ENCODE measurements at regions not wholly inside any gene's neighbourhood (a gene's known extent, or its start where the extent isn't known, plus 50 kb on each side); places are given as distances from the start of the nearest gene placed in this dataset.

DNA sequence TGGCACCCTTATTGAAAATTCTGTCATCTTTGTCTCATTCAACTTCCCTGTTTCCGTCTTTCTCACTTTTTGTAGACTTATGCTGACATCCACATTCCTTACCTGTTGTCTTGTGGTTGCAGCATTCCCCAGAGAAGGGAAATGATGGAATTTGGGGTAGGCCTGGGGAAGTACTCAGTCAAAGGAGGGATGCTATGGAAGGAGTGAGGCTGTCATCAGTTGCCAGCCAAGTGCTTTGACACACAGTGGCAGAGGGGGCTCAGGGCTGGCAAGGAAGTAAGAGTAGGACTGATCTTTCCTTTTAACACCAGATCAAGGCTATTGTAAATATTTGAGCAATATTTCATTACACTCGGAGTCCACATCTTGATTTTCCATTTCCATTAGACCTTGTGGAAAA is 64.4 kb downstream of the RPLP1 start:
- no peak for DNase-seq (ENCODE audit: low spot score in 2 of 2)
- no peaks in the 10 kb centered on the region for H3K36me3 ChIP-seq
- TF ChIP-seq POLR2AphosphoS5 (IDR thresholded peaks at IDR 0.05) = no peak
- TF ChIP-seq, protein P1, sequence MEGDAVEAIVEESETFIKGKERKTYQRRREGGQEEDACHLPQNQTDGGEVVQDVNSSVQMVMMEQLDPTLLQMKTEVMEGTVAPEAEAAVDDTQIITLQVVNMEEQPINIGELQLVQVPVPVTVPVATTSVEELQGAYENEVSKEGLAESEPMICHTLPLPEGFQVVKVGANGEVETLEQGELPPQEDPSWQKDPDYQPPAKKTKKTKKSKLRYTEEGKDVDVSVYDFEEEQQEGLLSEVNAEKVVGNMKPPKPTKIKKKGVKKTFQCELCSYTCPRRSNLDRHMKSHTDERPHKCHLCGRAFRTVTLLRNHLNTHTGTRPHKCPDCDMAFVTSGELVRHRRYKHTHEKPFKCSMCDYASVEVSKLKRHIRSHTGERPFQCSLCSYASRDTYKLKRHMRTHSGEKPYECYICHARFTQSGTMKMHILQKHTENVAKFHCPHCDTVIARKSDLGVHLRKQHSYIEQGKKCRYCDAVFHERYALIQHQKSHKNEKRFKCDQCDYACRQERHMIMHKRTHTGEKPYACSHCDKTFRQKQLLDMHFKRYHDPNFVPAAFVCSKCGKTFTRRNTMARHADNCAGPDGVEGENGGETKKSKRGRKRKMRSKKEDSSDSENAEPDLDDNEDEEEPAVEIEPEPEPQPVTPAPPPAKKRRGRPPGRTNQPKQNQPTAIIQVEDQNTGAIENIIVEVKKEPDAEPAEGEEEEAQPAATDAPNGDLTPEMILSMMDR (IDR thresholded peaks at IDR 0.05) = no peak
- no peak for TF ChIP-seq POLR2A (IDR thresholded peaks at IDR 0.05)
- H3K4me1 ChIP-seq = no peaks in the 10 kb centered on the region
- H3K4me3 ChIP-seq = no peak overlapping the region
- H3K27ac ChIP-seq = no peak overlapping the region
- intact Hi-C loops (cut with DNase I; ENCODE audit: low total_unique reads) = no loop called here
- H3K27me3 ChIP-seq = no peaks in the 10 kb centered on the region
- no peaks in the 10 kb centered on the region for H3K9me3 ChIP-seq

DNA sequence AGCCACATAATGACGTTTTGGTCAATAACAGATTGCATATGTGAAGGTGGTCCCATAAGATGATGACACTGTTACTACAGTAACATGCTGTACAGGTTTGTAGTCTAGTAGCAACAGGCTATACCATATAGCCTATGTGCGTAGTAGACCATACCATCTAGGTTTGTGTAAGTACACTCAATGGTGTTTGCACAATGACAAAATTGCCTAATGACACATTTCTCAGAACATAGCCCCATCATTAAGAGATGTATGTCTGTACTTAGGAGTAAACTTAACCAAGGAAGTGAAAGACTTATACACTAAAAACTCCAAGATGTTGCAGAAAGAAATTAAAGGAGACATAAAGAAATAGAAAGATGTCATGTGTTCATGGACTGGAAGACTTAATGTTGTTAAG is 66.2 kb downstream of the RPLP1 start:
- H3K27ac ChIP-seq = no peak overlapping the region
- no peak for DNase-seq (ENCODE audit: low spot score in 2 of 2)
- no peaks in the 10 kb centered on the region for H3K27me3 ChIP-seq
- no peak overlapping the region for H3K4me3 ChIP-seq
- intact Hi-C loops (cut with DNase I; ENCODE audit: low total_unique reads) = no loop called here
- H3K9me3 ChIP-seq = no peaks in the 10 kb centered on the region
- no peaks in the 10 kb centered on the region for H3K36me3 ChIP-seq
- H3K4me1 ChIP-seq = no peaks in the 10 kb centered on the region
- no peak for TF ChIP-seq POLR2AphosphoS5 (IDR thresholded peaks at IDR 0.05)
- TF ChIP-seq POLR2A (IDR thresholded peaks at IDR 0.05) = no peak
- TF ChIP-seq, protein P1 (IDR thresholded peaks at IDR 0.05) = no peak

DNA sequence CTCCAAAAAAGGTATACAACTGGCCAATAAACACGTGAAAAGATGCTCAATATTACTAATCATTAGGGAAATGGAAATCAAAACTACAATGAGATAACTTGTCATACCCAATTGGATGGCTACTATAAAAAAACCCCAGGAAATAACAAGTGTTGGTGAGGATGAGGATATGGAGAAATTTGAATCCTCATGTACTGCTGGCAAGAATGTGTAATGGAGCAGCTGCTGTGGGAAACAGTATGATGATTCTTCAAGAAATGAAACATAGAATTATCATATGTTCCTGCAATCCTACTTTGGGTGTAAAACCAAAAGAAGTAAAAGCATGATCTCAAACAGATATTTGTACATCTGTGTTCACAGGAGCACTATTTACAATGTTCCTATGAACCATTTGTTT is 67.4 kb downstream of the RPLP1 start:
- DNase-seq (ENCODE audit: low spot score in 2 of 2) = no peak
- no peaks in the 10 kb centered on the region for H3K9me3 ChIP-seq
- intact Hi-C loops (cut with DNase I; ENCODE audit: low total_unique reads) = no loop called here
- no peaks in the 10 kb centered on the region for H3K4me1 ChIP-seq
- H3K27ac ChIP-seq = no peak overlapping the region
- H3K4me3 ChIP-seq = no peak overlapping the region
- no peaks in the 10 kb centered on the region for H3K27me3 ChIP-seq
- no peaks in the 10 kb centered on the region for H3K36me3 ChIP-seq
- TF ChIP-seq POLR2AphosphoS5 (IDR thresholded peaks at IDR 0.05) = no peak
- TF ChIP-seq, protein P1 (IDR thresholded peaks at IDR 0.05) = no peak
- no peak for TF ChIP-seq POLR2A (IDR thresholded peaks at IDR 0.05)

DNA sequence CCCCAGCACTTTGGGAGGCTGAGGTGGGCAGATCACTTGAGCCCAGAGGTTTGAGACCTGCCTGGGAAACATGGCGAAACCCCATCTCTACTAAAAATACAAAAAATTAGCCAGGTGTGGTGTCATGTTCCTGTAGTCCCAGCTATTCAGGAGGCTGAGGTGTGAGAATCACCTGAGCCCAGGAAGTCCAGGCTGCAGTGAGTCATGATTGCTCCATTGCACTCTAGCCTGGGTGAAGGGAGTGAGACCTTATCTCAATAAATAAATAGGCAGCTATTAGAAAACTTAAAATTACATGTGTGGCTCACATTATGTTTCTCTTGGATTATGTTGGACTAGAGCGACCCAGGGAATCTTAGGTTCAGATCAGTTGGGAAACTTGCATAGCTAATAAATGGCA is 69.7 kb downstream of the RPLP1 start:
- intact Hi-C loops (cut with DNase I; ENCODE audit: low total_unique reads) = no loop called here

DNA sequence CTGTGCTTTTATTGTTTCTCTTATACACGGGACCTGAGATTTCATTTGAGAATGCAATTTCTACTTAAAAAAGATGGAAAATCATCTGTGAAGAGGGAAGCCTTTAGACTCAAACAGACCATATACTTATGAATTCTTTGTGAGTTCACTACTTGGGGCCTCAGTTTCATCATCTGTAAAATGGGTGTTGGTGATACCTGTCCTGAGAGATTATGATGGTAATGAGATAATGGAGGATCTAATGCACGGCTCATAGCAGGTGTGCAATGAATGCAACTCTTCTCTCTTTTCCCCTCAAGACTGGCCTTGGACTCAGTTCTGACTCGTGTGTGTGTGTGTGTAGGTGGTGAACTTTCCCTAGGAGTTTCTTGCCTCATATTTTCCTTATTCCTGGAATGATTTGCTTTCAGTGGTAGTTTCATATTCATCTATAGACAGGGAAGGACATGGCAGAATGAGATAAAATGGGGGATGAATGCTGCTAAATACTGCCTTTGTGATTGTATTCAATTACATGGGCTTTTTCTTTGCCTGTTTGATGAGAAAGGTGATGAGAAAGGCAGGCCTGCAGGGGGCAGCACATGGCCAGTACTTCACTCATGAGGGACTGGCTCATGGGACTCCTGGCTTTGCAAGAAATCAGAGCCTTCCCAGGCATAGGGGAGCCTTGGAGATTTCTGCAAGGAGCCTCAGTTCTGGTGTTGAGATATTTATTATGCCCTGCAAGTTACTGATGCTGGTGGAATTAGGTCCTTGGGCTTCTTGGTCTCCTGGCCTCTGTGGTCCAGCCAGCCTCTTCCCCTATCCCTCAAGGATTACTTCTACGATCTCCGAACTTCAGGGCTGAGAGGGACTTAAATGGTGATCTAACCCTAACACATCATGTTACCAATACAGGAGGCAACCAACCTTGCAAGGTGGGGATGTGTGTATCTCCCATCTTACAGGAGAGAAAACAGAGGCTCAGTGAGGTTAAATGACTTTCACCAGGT is 70.7 kb downstream of the RPLP1 start:
- Histone ChIP-seq H3K9me3 (no peaks in the 10 kb centered on the region), H3K4me1 (no peaks in the 10 kb centered on the region), H3K36me3 (no peaks in the 10 kb centered on the region), H3K27me3 (no peaks in the 10 kb centered on the region), H3K4me3 (no peak overlapping the region), H3K27ac (no peak overlapping the region)
- DNase-seq (ENCODE audit: low spot score in 2 of 2) = peak; percentile 54 to 78
- intact Hi-C loops (cut with DNase I; ENCODE audit: low total_unique reads) = no loop called here
- TF ChIP-seq, protein P1 (IDR thresholded peaks at IDR 0.05) = peak; percentile 41 to 63 (median 62)
- TF ChIP-seq POLR2A (IDR thresholded peaks at IDR 0.05) (no peak), POLR2AphosphoS5 (IDR thresholded peaks at IDR 0.05) (no peak)

More for the DNA sequence above, 69.7 kb downstream of the RPLP1 start:
- Histone ChIP-seq H3K4me3 (no peak overlapping the region), H3K9me3 (no peaks in the 10 kb centered on the region), H3K4me1 (no peaks in the 10 kb centered on the region), H3K36me3 (no peaks in the 10 kb centered on the region), H3K27me3 (no peaks in the 10 kb centered on the region), H3K27ac (no peak overlapping the region)
- TF ChIP-seq POLR2AphosphoS5 (IDR thresholded peaks at IDR 0.05) = no peak
- TF ChIP-seq POLR2A (IDR thresholded peaks at IDR 0.05) = no peak
- TF ChIP-seq, protein P1 (IDR thresholded peaks at IDR 0.05) = no peak
- DNase-seq (ENCODE audit: low spot score in 2 of 2) = no peak
